A549 (cell line): ENCODE measurements at regions not wholly inside any gene's neighbourhood (a gene's known extent, or its start where the extent isn't known, plus 50 kb on each side); places are given as distances from the start of the nearest gene placed in this dataset.

Experiments
- PHF8 ChIP-seq: fragments of 200-600 bp; sonication (generic); IDR thresholded peaks from 2 replicates; pipeline ENCODE4 v1.6.1; 2016; ENCODE audit warnings: low read depth, mild to moderate bottlenecking, antibody characterized with exemption, moderate library complexity, borderline replicate concordance
- TF ChIP-seq, protein P1 (sequence below): IDR thresholded peaks from 2 replicates; pipeline ENCODE4 v1.6.1; 2012; ENCODE audit warnings: low read depth, borderline replicate concordance
- TF ChIP-seq, protein P2 (sequence below): fragments of >200 bp; sonication (Bioruptor Twin); formaldehyde crosslinking; IDR thresholded peaks from 3 replicates; pipeline ENCODE4 v1.5.1; 2016

DNA sequence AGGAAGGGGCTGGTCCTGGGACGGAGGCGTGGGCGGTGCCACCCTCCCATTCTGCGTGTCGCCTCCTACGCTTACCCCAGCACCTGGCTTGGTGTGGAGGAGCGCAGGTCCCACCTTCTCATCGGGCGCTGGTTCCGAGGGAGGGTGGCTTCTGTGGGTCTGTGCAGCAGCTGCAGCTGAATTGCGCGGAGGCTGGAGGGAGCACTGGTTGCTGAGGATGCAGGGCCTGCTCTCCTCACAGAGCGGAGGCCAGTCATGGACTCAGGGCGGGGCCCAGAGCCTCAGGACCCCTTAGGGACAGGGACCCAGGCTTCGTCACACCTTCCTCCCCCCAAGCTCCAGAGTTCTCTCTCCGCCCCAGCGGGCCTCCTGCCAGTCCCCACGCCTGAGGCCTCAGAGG is 127.8 kb upstream of the MAP3K4 start:
- TF ChIP-seq, protein P1, sequence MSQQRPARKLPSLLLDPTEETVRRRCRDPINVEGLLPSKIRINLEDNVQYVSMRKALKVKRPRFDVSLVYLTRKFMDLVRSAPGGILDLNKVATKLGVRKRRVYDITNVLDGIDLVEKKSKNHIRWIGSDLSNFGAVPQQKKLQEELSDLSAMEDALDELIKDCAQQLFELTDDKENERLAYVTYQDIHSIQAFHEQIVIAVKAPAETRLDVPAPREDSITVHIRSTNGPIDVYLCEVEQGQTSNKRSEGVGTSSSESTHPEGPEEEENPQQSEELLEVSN, result no peak
- TF ChIP-seq PHF8, result no peak
- TF ChIP-seq, protein P2, sequence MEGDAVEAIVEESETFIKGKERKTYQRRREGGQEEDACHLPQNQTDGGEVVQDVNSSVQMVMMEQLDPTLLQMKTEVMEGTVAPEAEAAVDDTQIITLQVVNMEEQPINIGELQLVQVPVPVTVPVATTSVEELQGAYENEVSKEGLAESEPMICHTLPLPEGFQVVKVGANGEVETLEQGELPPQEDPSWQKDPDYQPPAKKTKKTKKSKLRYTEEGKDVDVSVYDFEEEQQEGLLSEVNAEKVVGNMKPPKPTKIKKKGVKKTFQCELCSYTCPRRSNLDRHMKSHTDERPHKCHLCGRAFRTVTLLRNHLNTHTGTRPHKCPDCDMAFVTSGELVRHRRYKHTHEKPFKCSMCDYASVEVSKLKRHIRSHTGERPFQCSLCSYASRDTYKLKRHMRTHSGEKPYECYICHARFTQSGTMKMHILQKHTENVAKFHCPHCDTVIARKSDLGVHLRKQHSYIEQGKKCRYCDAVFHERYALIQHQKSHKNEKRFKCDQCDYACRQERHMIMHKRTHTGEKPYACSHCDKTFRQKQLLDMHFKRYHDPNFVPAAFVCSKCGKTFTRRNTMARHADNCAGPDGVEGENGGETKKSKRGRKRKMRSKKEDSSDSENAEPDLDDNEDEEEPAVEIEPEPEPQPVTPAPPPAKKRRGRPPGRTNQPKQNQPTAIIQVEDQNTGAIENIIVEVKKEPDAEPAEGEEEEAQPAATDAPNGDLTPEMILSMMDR, result no peak
